Lower leg skin (tissue), 4 donors: ENCODE measurements at regions not wholly inside any gene's neighbourhood (a gene's known extent, or its start where the extent isn't known, plus 50 kb on each side); places are given as distances from the start of the nearest gene placed in this dataset.

Experiments used
- DNase-seq, 2 donors: peaks; one replicate each; pipeline ENCODE4 v3.0.0-alpha.2; 2019; ENCODE audit warnings: low spot score in 2 of 2
- H3K4me3 ChIP-seq: fragments of 200-600 bp; sonication (generic); 2 replicates; pipeline ENCODE4 v1.5.1; 2017; ENCODE audit warnings: mild to moderate bottlenecking, low read depth; ENCODE audit not compliant: poor library complexity, severe bottlenecking
- POLR2A ChIP-seq, 2 donors: fragments of 450-650 bp; IDR thresholded peaks; one replicate each; pipeline ENCODE4 v1.6.1; 2016 to 2017; ENCODE audit warnings: antibody characterized with exemption in 2 of 2, mild to moderate bottlenecking in 1 of 2, moderate library complexity in 1 of 2
- WGBS, 2 donors: methylation state at CpG; one replicate each; pipeline ENCODE4 v1.1.5; 2018; 5-methylcytosine and 5-hydroxymethylcytosine counted together
- intact Hi-C: fragments of 100-400 bp; cut with DNase I; formaldehyde crosslinking; loops from one replicate; pipeline ENCODE4 v1.15.0; 2023; ENCODE audit warnings: low total_unique reads
- TF ChIP-seq, protein P1 (sequence below), 3 donors: fragments of 450-650 bp; IDR thresholded peaks; one replicate each; pipeline ENCODE4 v1.5.1; 2016; ENCODE audit warnings: antibody characterized with exemption in 3 of 3, mild to moderate bottlenecking in 3 of 3, moderate library complexity in 2 of 3

DNA sequence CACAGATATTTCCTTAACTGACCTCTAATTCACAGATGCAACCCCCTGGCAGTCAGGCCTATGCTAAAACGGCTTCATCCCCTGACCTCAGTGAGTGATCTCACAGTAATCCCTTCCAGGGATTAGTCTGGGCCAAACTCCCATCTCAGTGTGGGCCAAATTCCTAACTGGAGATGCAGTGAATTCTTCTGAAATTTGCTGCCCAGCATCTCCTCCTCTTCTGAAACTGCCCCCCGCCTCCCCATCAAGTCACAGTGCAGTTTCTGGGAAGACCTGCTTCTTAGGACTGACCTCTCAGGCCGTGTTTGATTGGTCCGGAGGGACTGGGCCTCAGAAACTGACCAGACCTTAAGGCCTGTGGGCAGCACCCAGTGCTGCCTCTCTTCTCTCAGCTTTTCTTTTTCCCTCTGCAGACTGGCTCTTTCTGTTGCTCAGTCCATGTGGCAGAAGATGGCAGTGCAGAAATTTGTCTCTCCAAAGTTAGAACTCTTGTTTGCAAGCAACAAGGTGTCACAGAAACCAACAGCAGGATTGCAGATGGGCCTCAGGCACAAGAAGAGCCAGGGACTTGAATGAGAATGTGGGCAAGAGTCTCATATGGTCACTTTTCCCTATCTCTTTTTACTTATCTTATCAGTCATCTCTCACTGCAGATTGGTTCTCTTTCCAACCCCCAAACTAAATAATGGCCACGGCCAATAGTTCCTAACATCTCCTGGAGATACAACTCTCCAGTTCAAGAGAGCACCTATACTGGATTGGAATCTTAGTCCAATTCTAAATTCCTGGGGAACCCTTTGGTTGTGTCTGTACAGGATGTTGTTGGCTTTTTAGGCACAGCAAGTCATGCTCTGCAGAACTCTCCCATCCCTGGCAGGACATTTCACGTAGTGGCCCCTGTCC is 95.5 kb upstream of the RALGPS2 start:
- H3K4me3 ChIP-seq, result no peak overlapping the region
- WGBS, 2 donors, result 72 to 75% methylated on average over 6 of the region's 6 CpGs
- intact Hi-C loops, result no loop called here
- DNase-seq, result no peak
- TF ChIP-seq, protein P1, sequence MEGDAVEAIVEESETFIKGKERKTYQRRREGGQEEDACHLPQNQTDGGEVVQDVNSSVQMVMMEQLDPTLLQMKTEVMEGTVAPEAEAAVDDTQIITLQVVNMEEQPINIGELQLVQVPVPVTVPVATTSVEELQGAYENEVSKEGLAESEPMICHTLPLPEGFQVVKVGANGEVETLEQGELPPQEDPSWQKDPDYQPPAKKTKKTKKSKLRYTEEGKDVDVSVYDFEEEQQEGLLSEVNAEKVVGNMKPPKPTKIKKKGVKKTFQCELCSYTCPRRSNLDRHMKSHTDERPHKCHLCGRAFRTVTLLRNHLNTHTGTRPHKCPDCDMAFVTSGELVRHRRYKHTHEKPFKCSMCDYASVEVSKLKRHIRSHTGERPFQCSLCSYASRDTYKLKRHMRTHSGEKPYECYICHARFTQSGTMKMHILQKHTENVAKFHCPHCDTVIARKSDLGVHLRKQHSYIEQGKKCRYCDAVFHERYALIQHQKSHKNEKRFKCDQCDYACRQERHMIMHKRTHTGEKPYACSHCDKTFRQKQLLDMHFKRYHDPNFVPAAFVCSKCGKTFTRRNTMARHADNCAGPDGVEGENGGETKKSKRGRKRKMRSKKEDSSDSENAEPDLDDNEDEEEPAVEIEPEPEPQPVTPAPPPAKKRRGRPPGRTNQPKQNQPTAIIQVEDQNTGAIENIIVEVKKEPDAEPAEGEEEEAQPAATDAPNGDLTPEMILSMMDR (IDR thresholded peaks at IDR 0.05), result no peak
- TF ChIP-seq POLR2A (IDR thresholded peaks at IDR 0.05), result no peak

DNA sequence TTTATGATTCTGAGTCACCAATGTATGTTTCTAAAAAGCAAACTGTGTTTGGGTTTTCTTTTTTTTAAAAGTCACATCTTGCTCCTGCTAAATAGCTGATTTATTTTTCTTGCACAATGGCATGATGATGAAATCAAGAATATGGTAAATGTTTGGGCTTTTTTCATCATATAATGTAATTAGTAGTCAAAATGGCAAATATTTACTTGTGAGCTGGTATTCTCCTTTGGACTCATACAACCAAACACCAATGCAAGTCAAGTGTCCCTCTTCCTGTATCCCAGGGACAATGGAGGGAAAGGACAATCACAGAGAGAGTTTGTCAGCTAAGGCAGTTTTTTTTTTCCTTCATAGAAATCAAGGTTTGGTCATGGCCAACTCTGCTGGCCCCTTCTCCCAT is 94.6 kb upstream of the RALGPS2 start:
- DNase-seq, result no peak
- intact Hi-C loops, result no loop called here
- H3K4me3 ChIP-seq, result no peak overlapping the region
- no peak for TF ChIP-seq POLR2A (IDR thresholded peaks at IDR 0.05)
- TF ChIP-seq, protein P1 (IDR thresholded peaks at IDR 0.05), result no peak

DNA sequence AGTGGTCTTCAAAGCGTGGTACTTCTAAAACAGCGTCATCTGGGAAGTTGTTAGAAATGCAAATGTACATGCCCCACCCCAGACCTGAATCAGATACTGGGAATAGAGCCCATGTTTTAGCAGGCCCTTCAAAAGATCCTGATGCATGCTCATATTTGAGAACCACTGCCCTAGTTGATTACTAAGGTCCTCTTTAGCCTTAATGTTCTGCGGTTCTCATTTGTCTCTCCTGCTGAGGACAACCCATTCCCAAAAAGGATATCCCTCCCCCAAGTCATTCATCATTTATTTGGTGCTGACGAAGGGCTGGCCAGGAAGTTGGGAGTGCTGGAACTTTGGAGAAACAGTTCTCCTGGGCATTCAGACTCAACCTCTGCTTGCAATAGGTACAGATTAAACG is 92.4 kb upstream of the RALGPS2 start:
- no peak overlapping the region for H3K4me3 ChIP-seq
- no peak for DNase-seq
- whole genome bisulfite sequencing, 2 donors, result 36 to 44% methylated on average over 5 of the region's 5 CpGs
- TF ChIP-seq POLR2A (IDR thresholded peaks at IDR 0.05), result no peak
- TF ChIP-seq, protein P1 (IDR thresholded peaks at IDR 0.05), result no peak
- intact Hi-C loops, result no loop called here

DNA sequence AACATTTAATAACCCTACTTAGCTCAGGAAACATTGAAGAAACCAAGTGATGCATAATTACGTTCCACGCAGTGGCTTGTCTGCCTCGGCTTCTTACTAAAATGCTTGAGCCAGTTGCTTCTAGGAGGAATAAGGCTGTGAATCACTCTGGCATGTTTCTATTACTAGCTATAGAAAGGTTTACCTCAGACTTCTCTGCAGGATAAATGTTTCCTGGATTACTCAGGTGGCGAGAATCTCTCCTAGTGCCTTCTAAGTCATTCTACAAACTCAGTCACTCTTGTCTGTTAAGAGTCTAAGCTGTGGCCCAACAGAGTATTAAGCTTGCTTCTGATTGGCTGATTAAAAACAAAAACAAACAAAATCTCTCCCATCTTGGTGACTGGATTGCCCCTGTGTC is 92.0 kb upstream of the RALGPS2 start:
- H3K4me3 ChIP-seq, result no peak overlapping the region
- 73 to 80% methylated on average over 4 of the region's 4 CpGs for WGBS, 2 donors
- TF ChIP-seq, protein P1 (IDR thresholded peaks at IDR 0.05), result no peak
- intact Hi-C loops, result no loop called here
- no peak for DNase-seq

DNA sequence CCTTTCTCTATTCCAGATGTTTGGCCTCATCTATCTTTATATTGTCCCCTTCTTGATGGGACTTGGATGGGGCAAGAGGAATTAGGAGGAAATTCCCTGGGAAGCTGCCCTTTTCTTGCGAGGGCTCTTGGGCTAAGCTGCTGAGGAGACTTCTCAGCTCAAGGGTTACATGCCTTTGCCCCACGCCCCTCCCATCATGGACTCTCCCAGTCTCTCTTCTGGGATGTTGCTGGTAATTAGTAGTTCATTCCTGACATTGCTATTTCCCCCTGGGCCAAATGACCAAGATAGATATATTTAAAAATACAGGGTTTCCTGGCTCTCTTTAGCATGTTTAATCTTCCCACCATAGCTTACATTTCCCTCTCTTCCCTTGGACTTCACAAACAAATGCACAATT is 90.6 kb upstream of the RALGPS2 start:
- no peak for DNase-seq
- TF ChIP-seq, protein P1 (IDR thresholded peaks at IDR 0.05), result no peak
- no peak for TF ChIP-seq POLR2A (IDR thresholded peaks at IDR 0.05)
- H3K4me3 ChIP-seq, result no peak overlapping the region
- intact Hi-C loops, result no loop called here
- 41 to 49% methylated on average over 2 of the region's 2 CpGs for WGBS, 2 donors

DNA sequence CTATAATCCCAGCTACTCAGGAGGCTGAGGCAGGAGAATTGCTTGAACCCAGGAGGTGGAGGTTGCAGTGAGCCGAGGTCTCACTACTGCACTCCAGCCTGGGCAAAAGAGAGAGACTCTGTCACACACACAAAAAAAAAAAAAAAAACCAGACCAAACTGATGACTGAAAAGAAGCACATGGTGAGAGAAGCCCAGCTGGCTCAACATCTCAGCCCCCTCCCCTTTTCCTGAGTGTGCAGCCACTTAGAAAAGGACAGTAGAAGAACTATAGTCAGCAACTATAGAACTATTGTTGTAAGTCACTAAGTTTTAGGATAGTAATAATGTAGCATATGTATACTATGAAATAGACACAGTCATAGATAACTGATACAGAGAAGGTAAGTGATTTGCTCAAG is 87.2 kb upstream of the RALGPS2 start:
- 90 to 92% methylated on average over 1 of the region's 1 CpG for WGBS, 2 donors
- no peak for TF ChIP-seq POLR2A (IDR thresholded peaks at IDR 0.05)
- TF ChIP-seq, protein P1 (IDR thresholded peaks at IDR 0.05), result no peak
- intact Hi-C loops, result no loop called here

More for the DNA sequence above, 87.2 kb upstream of the RALGPS2 start:
- DNase-seq, result no peak
- no peak overlapping the region for H3K4me3 ChIP-seq
